HepG2 (cell line): ENCODE measurements at regions not wholly inside any gene's neighbourhood (a gene's known extent, or its start where the extent isn't known, plus 50 kb on each side); places are given as distances from the start of the nearest gene placed in this dataset.

ENCODE experiments used
- TBL1XR1 ChIP-seq: fragments of 150-350 bp; IDR thresholded peaks from 2 replicates; pipeline ENCODE4 v1.6.1; 2014; ENCODE audit warnings: borderline replicate concordance, low read length; ENCODE audit not compliant: partially characterized antibody
- TCF7L2 ChIP-seq: IDR thresholded peaks from 2 replicates; pipeline ENCODE4 v1.6.1; 2011; ENCODE audit warnings: mild to moderate bottlenecking, low read depth, low read length, moderate library complexity
- TF ChIP-seq, protein P1 (sequence below): sonication (generic); formaldehyde crosslinking; IDR thresholded peaks from 2 replicates; pipeline ENCODE4 v1.5.0; 2020; ENCODE audit warnings: mild to moderate bottlenecking, missing genetic modification reagents, moderate library complexity

DNA sequence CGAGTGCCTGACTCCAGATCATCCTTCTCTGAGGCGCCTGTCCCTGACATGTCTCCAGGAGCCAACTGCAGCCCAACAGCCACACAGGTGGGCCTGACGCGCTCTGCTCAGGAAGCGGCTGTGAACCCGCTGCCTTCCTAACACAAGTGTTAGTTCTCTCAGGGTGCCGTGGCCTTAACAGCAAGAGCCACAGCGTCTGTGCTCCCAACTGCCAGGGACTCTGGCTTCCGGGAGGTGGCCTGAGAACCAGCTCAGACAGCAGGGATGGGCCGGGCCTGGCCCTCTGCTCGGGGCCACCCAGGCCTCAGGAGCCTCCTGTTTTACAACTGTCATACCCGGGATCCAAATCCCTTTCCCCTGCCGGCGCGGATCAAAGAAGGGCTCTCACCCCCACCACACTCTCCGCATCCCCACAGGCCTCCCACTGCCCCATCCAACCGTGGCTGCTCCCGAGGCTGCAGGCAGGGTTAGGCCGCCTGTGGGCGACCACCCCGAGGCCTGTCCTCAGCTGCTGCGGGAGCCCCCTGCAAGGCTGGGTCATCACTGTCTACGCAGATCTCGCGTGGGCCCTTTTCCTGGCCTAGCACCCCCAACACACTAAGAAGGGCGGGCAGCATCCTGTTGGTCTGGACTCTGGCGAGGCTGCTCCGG, 114.2 kb upstream of the ZNF236 start:
- TF ChIP-seq TBL1XR1 = no peak
- no peak for TF ChIP-seq TCF7L2
- TF ChIP-seq, protein P1, sequence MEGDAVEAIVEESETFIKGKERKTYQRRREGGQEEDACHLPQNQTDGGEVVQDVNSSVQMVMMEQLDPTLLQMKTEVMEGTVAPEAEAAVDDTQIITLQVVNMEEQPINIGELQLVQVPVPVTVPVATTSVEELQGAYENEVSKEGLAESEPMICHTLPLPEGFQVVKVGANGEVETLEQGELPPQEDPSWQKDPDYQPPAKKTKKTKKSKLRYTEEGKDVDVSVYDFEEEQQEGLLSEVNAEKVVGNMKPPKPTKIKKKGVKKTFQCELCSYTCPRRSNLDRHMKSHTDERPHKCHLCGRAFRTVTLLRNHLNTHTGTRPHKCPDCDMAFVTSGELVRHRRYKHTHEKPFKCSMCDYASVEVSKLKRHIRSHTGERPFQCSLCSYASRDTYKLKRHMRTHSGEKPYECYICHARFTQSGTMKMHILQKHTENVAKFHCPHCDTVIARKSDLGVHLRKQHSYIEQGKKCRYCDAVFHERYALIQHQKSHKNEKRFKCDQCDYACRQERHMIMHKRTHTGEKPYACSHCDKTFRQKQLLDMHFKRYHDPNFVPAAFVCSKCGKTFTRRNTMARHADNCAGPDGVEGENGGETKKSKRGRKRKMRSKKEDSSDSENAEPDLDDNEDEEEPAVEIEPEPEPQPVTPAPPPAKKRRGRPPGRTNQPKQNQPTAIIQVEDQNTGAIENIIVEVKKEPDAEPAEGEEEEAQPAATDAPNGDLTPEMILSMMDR = no peak
